ENCODE measurements at regions not wholly inside any gene's neighbourhood (a gene's known extent, or its start where the extent isn't known, plus 50 kb on each side); places are given as distances from the start of the nearest gene placed in this dataset.

- H3K79me2 ChIP-seq (ENCODE audit: insufficient read depth, low read depth, low read length): no peaks in the 10 kb centered on the region
- no peaks in the 10 kb centered on the region for H3K4me1 ChIP-seq (ENCODE audit: insufficient read depth, low read length, poor library complexity, severe bottlenecking)
- DNase-seq (ENCODE audit: low spot score): no peak
- H3K36me3 ChIP-seq (ENCODE audit: insufficient read depth, low read length): no peaks in the 10 kb centered on the region
- H4K20me1 ChIP-seq (ENCODE audit: insufficient read depth, low read length): no peaks in the 10 kb centered on the region
- H2AFZ ChIP-seq (ENCODE audit: low read length): no peak overlapping the region
- H3K27ac ChIP-seq (ENCODE audit: low read depth, low read length, poor library complexity, severe bottlenecking): no peak overlapping the region
- no peaks in the 10 kb centered on the region; the same call in 1 of the 2 replicates for H3K9me2 ChIP-seq (ENCODE audit: insufficient read depth, low read length)
- intact Hi-C loops (cut with micrococcal nuclease; ENCODE audit: unreplicated experiment): no loop called here
- no peaks in the 10 kb centered on the region for H3K9me3 ChIP-seq (ENCODE audit: low read length)
- CTCF ChIA-PET (ENCODE audit: unreplicated experiment): no interaction called here
- H3K4me2 ChIP-seq (ENCODE audit: low read length): no peak overlapping the region
- TF ChIP-seq, protein P1, sequence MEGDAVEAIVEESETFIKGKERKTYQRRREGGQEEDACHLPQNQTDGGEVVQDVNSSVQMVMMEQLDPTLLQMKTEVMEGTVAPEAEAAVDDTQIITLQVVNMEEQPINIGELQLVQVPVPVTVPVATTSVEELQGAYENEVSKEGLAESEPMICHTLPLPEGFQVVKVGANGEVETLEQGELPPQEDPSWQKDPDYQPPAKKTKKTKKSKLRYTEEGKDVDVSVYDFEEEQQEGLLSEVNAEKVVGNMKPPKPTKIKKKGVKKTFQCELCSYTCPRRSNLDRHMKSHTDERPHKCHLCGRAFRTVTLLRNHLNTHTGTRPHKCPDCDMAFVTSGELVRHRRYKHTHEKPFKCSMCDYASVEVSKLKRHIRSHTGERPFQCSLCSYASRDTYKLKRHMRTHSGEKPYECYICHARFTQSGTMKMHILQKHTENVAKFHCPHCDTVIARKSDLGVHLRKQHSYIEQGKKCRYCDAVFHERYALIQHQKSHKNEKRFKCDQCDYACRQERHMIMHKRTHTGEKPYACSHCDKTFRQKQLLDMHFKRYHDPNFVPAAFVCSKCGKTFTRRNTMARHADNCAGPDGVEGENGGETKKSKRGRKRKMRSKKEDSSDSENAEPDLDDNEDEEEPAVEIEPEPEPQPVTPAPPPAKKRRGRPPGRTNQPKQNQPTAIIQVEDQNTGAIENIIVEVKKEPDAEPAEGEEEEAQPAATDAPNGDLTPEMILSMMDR (conservative IDR thresholded peaks at IDR 0.05; ENCODE audit: low read length): no peak
- no peak for TF ChIP-seq EZH2phosphoT487 (IDR thresholded peaks at IDR 0.05; ENCODE audit: borderline replicate concordance, low read depth, low read length)
- H3K4me3 ChIP-seq (ENCODE audit: low read depth, low read length, poor library complexity, severe bottlenecking): no peak overlapping the region
- POLR2A ChIA-PET: interaction anchor here (1.0 kb wide), 1 partner anchor 11 kb away, joined by 4 read pairs; no protein-coding TSS in a partner anchor
- no TSS peak for BruUV-seq (replicated peaks)
Observed at GRCh38 chr3:102192575-102192974, 242.2 kb upstream of the ZPLD1 start.

- H2AFZ ChIP-seq (ENCODE audit: low read length): no peak overlapping the region
- no peaks in the 10 kb centered on the region for H3K9me3 ChIP-seq (ENCODE audit: low read length)
- BruUV-seq (replicated peaks): no TSS peak
- no peaks in the 10 kb centered on the region for H3K79me2 ChIP-seq (ENCODE audit: insufficient read depth, low read depth, low read length)
- no peak overlapping the region for H3K4me2 ChIP-seq (ENCODE audit: low read length)
- POLR2A ChIA-PET: no interaction called here
- no peak for DNase-seq (ENCODE audit: low spot score)
- H3K27ac ChIP-seq (ENCODE audit: low read depth, low read length, poor library complexity, severe bottlenecking): no peak overlapping the region
- CTCF ChIA-PET (ENCODE audit: unreplicated experiment): no interaction called here
- no peak for TF ChIP-seq EZH2phosphoT487 (IDR thresholded peaks at IDR 0.05; ENCODE audit: borderline replicate concordance, low read depth, low read length)
- TF ChIP-seq, protein P1 (conservative IDR thresholded peaks at IDR 0.05; ENCODE audit: low read length): no peak
- intact Hi-C loops (cut with micrococcal nuclease; ENCODE audit: unreplicated experiment): no loop called here
- no peaks in the 10 kb centered on the region for H4K20me1 ChIP-seq (ENCODE audit: insufficient read depth, low read length)
- no peak overlapping the region for H3K4me3 ChIP-seq (ENCODE audit: low read depth, low read length, poor library complexity, severe bottlenecking)
- H3K9me2 ChIP-seq (ENCODE audit: insufficient read depth, low read length): no peaks in the 10 kb centered on the region
- H3K4me1 ChIP-seq (ENCODE audit: insufficient read depth, low read length, poor library complexity, severe bottlenecking): no peaks in the 10 kb centered on the region
- H3K36me3 ChIP-seq (ENCODE audit: insufficient read depth, low read length): no peaks in the 10 kb centered on the region
Observed at GRCh38 chr3:102193255-102193654, 241.6 kb upstream of the ZPLD1 start.

- Histone ChIP-seq H3K79me2 (ENCODE audit: insufficient read depth, low read depth, low read length) (no peaks in the 10 kb centered on the region), H4K20me1 (ENCODE audit: insufficient read depth, low read length) (no peaks in the 10 kb centered on the region), H2AFZ (ENCODE audit: low read length) (no peak overlapping the region), H3K4me1 (ENCODE audit: insufficient read depth, low read length, poor library complexity, severe bottlenecking) (no peaks in the 10 kb centered on the region), H3K4me2 (ENCODE audit: low read length) (no peak overlapping the region), H3K9me3 (ENCODE audit: low read length) (no peaks in the 10 kb centered on the region), H3K4me3 (ENCODE audit: low read depth, low read length, poor library complexity, severe bottlenecking) (no peak overlapping the region), H3K36me3 (ENCODE audit: insufficient read depth, low read length) (no peaks in the 10 kb centered on the region), H3K27ac (ENCODE audit: low read depth, low read length, poor library complexity, severe bottlenecking) (no peak overlapping the region), H3K9me2 (ENCODE audit: insufficient read depth, low read length) (no peaks in the 10 kb centered on the region)
- BruUV-seq (replicated peaks): no TSS peak
- ChIA-PET CTCF (ENCODE audit: unreplicated experiment) (no interaction called here), POLR2A (no interaction called here)
- TF ChIP-seq, protein P1 (conservative IDR thresholded peaks at IDR 0.05; ENCODE audit: low read length): no peak
- TF ChIP-seq EZH2phosphoT487 (IDR thresholded peaks at IDR 0.05; ENCODE audit: borderline replicate concordance, low read depth, low read length): no peak
- DNase-seq (ENCODE audit: low spot score): no peak
- intact Hi-C loops (cut with micrococcal nuclease; ENCODE audit: unreplicated experiment): no loop called here
Observed at GRCh38 chr3:102194001-102194400, 240.8 kb upstream of the ZPLD1 start.
